Endothelial cell of umbilical vein (primary cell): ENCODE measurements at regions not wholly inside any gene's neighbourhood (a gene's known extent, or its start where the extent isn't known, plus 50 kb on each side); places are given as distances from the start of the nearest gene placed in this dataset.
"Not testable (repeated sequence)": the region's sequence is repeated elsewhere in the genome, so short reads cannot be mapped to it uniquely, and the experiment has no call there.

Experiments
- CTCF ChIP-seq, 2 donors: IDR thresholded peaks; 1 replicate in 1 of 2; 2 replicates in 1 of 2; pipeline ENCODE4 v1.5.1; 2011; ENCODE audit warnings: low read length in 2 of 2, mild to moderate bottlenecking in 2 of 2, moderate library complexity in 2 of 2, control low read depth in 1 of 2, inconsistent platforms in 1 of 2, low read depth in 1 of 2; ENCODE audit not compliant: insufficient read depth in 1 of 2; ENCODE audit errors: extremely low read depth in 1 of 2
- EZH2 ChIP-seq: IDR thresholded peaks from 2 replicates; pipeline ENCODE4 v1.6.1; 2012; ENCODE audit warnings: borderline replicate concordance, low read depth, mild to moderate bottlenecking, moderate library complexity, low read length, inconsistent platforms; ENCODE audit not compliant: severe bottlenecking
- FOS ChIP-seq: IDR thresholded peaks from 2 replicates; pipeline ENCODE4 v1.6.1; 2011; ENCODE audit warnings: mild to moderate bottlenecking, low read length, moderate library complexity, borderline replicate concordance; ENCODE audit not compliant: insufficient read depth
- GATA2 ChIP-seq: IDR thresholded peaks from 2 replicates; pipeline ENCODE4 v1.7.0; 2011; ENCODE audit warnings: low read depth, mild to moderate bottlenecking, moderate library complexity, mixed read lengths, low read length; ENCODE audit not compliant: insufficient read length, insufficient read depth
- JUN ChIP-seq: IDR thresholded peaks from 2 replicates; pipeline ENCODE4 v1.6.1; 2011; ENCODE audit warnings: borderline replicate concordance, low read depth; ENCODE audit not compliant: insufficient read length, insufficient read depth
- MAX ChIP-seq: IDR thresholded peaks from 2 replicates; pipeline ENCODE4 v1.6.1; 2011; ENCODE audit not compliant: insufficient read depth, insufficient read length
- MYC ChIP-seq: IDR thresholded peaks from one replicate; pipeline ENCODE4 v1.6.1; 2011; ENCODE audit warnings: mild to moderate bottlenecking, low read depth, low read length
- POLR2A ChIP-seq: IDR thresholded peaks from 2 replicates; pipeline ENCODE4 v1.6.1; 2012; ENCODE audit warnings: low read depth, mild to moderate bottlenecking, control low read depth, low read length
- POLR2AphosphoS5 ChIP-seq: IDR thresholded peaks from 2 replicates; pipeline ENCODE4 v1.6.1; 2012; ENCODE audit warnings: low read depth, mild to moderate bottlenecking, control low read depth, low read length, moderate library complexity; ENCODE audit not compliant: insufficient read depth

- TF ChIP-seq POLR2AphosphoS5; JUN; GATA2; CTCF (IDR thresholded peaks at IDR 0.05; ENCODE audit: extremely low read depth in 1 of 2, insufficient read depth in 1 of 2, low read depth in 1 of 2, low read length in 2 of 2); EZH2; POLR2A; MAX; FOS; MYC: not testable (repeated sequence)
These were observed 115.4 kb downstream of the POTEB3 start for GRCh38 chr15:21324720-21325460.
